ENCODE measurements at regions not wholly inside any gene's neighbourhood (a gene's known extent, or its start where the extent isn't known, plus 50 kb on each side); places are given as distances from the start of the nearest gene placed in this dataset.

GRCh38 chr13:73698859-73699258 is 435.3 kb downstream of the KLF12 start:
- intact Hi-C loops (cut with micrococcal nuclease; ENCODE audit: unreplicated experiment), result no loop called here
- TF ChIP-seq, protein P1, sequence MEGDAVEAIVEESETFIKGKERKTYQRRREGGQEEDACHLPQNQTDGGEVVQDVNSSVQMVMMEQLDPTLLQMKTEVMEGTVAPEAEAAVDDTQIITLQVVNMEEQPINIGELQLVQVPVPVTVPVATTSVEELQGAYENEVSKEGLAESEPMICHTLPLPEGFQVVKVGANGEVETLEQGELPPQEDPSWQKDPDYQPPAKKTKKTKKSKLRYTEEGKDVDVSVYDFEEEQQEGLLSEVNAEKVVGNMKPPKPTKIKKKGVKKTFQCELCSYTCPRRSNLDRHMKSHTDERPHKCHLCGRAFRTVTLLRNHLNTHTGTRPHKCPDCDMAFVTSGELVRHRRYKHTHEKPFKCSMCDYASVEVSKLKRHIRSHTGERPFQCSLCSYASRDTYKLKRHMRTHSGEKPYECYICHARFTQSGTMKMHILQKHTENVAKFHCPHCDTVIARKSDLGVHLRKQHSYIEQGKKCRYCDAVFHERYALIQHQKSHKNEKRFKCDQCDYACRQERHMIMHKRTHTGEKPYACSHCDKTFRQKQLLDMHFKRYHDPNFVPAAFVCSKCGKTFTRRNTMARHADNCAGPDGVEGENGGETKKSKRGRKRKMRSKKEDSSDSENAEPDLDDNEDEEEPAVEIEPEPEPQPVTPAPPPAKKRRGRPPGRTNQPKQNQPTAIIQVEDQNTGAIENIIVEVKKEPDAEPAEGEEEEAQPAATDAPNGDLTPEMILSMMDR (IDR thresholded peaks at IDR 0.05; ENCODE audit: insufficient read depth in 1 of 2, low read depth in 1 of 2, low read length in 1 of 2, severe bottlenecking in 1 of 2, unreplicated experiment in 1 of 2), result no peak

DNA sequence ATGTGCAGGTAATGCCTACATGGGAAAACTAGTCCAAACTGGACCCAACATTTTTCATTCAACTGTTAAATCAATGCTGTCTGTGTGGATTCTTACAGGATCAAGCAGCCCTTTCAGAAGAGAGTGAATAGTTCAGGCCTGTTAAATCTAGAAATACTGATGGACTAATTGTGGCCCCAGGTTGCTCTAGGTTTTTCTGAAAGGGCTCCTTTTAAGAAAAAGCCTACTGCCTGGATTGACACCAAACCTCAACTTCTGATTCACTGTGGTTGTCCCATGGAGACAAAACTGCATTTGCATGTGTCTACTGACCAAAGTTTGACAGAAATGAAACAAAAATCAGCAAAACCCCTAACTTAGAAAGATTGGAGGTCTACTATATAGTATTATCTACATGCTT is 437.0 kb downstream of the KLF12 start:
- Histone ChIP-seq H3K4me3 (ENCODE audit: low read depth, low read length) (no peak overlapping the region), H3K36me3 (ENCODE audit: control insufficient read depth, insufficient read depth, low read length) (peaks cover 3% of the 10 kb centered on the region; the same call in 1 of the 2 replicates), H3K4me1 (no peaks in the 10 kb centered on the region), H3K27me3 (replicated peaks; ENCODE audit: control insufficient read depth, insufficient read depth, low read length) (no peaks in the 10 kb centered on the region), H3K9me3 (no peaks in the 10 kb centered on the region)
- Mint-ChIP-seq H3K27me3 (ENCODE audit: insufficient read depth, unreplicated experiment) (no peaks in the 10 kb centered on the region), H3K4me3 (ENCODE audit: unreplicated experiment) (no peak overlapping the region), H3K9me3 (ENCODE audit: unreplicated experiment) (no peaks in the 10 kb centered on the region), H3K4me1 (ENCODE audit: low read depth, unreplicated experiment) (no peaks in the 10 kb centered on the region), H3K27ac (ENCODE audit: unreplicated experiment) (no peak overlapping the region), H3K36me3 (ENCODE audit: insufficient read depth, unreplicated experiment) (no peaks in the 10 kb centered on the region)
- DNase-seq, result no peak
- CTCF ChIA-PET, result no interaction called here
- POLR2A ChIA-PET, result no interaction called here
- no TSS peak for BruUV-seq (replicated peaks)
- intact Hi-C loops (cut with micrococcal nuclease; ENCODE audit: unreplicated experiment), result no loop called here
- TF ChIP-seq, protein P1 (IDR thresholded peaks at IDR 0.05; ENCODE audit: insufficient read depth in 1 of 2, low read depth in 1 of 2, low read length in 1 of 2, severe bottlenecking in 1 of 2, unreplicated experiment in 1 of 2), result no peak

More at GRCh38 chr13:73698859-73699258, 435.3 kb downstream of the KLF12 start:
- no peak for DNase-seq
- ChIA-PET CTCF (no interaction called here), POLR2A (no interaction called here)
- no peaks in the 10 kb centered on the region for H3K27me3 ChIP-seq (replicated peaks; ENCODE audit: control insufficient read depth, insufficient read depth, low read length)
- no peaks in the 10 kb centered on the region for H3K9me3 Mint-ChIP-seq (ENCODE audit: unreplicated experiment)
- H3K4me3 Mint-ChIP-seq (ENCODE audit: unreplicated experiment), result no peak overlapping the region
- H3K4me1 ChIP-seq, result no peaks in the 10 kb centered on the region
- BruUV-seq (replicated peaks), result no TSS peak
- H3K4me1 Mint-ChIP-seq (ENCODE audit: low read depth, unreplicated experiment), result no peaks in the 10 kb centered on the region
- no peaks in the 10 kb centered on the region for H3K9me3 ChIP-seq
- H3K4me3 ChIP-seq (ENCODE audit: low read depth, low read length), result no peak overlapping the region
- H3K36me3 Mint-ChIP-seq (ENCODE audit: insufficient read depth, unreplicated experiment), result no peaks in the 10 kb centered on the region
- H3K36me3 ChIP-seq (ENCODE audit: control insufficient read depth, insufficient read depth, low read length), result peaks cover 3% of the 10 kb centered on the region; the same call in 1 of the 2 replicates
- no peaks in the 10 kb centered on the region for H3K27me3 Mint-ChIP-seq (ENCODE audit: insufficient read depth, unreplicated experiment)
- no peak overlapping the region for H3K27ac Mint-ChIP-seq (ENCODE audit: unreplicated experiment)

DNA sequence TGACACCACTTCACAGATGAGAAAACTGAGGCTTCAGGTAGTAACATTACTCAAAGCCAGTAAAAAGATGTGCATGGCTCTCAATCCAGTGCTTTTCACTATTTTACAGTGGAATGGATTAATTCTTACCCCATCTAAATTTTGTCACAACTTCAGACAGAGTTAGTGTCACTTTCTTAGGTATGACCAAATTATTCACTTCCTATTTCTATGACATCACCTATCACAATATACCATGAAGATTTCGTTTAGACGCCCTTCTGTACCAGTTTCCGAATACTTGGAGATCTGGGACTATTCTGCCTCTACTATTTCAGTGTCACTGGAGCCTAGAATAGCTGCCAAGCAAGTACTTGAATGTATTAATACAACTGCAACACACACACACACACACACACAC is 437.5 kb downstream of the KLF12 start:
- H3K36me3 ChIP-seq (ENCODE audit: control insufficient read depth, insufficient read depth, low read length), result peaks cover 3% of the 10 kb centered on the region; the same call in 1 of the 2 replicates
- Mint-ChIP-seq H3K9me3 (ENCODE audit: unreplicated experiment) (no peaks in the 10 kb centered on the region), H3K27me3 (ENCODE audit: insufficient read depth, unreplicated experiment) (no peaks in the 10 kb centered on the region), H3K27ac (ENCODE audit: unreplicated experiment) (no peak overlapping the region), H3K4me1 (ENCODE audit: low read depth, unreplicated experiment) (no peaks in the 10 kb centered on the region), H3K36me3 (ENCODE audit: insufficient read depth, unreplicated experiment) (no peaks in the 10 kb centered on the region), H3K4me3 (ENCODE audit: unreplicated experiment) (no peak overlapping the region)
- no peaks in the 10 kb centered on the region for H3K27me3 ChIP-seq (replicated peaks; ENCODE audit: control insufficient read depth, insufficient read depth, low read length)
- ChIA-PET CTCF (no interaction called here), POLR2A (no interaction called here)
- H3K9me3 ChIP-seq, result no peaks in the 10 kb centered on the region
- H3K4me3 ChIP-seq (ENCODE audit: low read depth, low read length), result no peak overlapping the region
- TF ChIP-seq, protein P1 (IDR thresholded peaks at IDR 0.05; ENCODE audit: insufficient read depth in 1 of 2, low read depth in 1 of 2, low read length in 1 of 2, severe bottlenecking in 1 of 2, unreplicated experiment in 1 of 2), result no peak
- intact Hi-C loops (cut with micrococcal nuclease; ENCODE audit: unreplicated experiment), result no loop called here
- H3K4me1 ChIP-seq, result no peaks in the 10 kb centered on the region
- no TSS peak for BruUV-seq (replicated peaks)
- DNase-seq, result no peak

Data from Caco-2 (cell line).